Right lobe of liver (tissue), 4 donors: ENCODE measurements at regions not wholly inside any gene's neighbourhood (a gene's known extent, or its start where the extent isn't known, plus 50 kb on each side); places are given as distances from the start of the nearest gene placed in this dataset.

Experiments used
- CTCF ChIP-seq, 4 donors: fragments of 200-600 bp in 3 of 4; fragments of 450-650 bp in 1 of 4; IDR thresholded peaks; one replicate each; pipeline versions ENCODE4 v1.5.1 to v1.8.0; 2016 to 2022; ENCODE audit warnings: antibody characterized with exemption in 4 of 4, mild to moderate bottlenecking in 2 of 4
- POLR2A ChIP-seq: fragments of 450-650 bp; IDR thresholded peaks from one replicate; pipeline ENCODE4 v1.6.1; 2017; ENCODE audit warnings: antibody characterized with exemption, mild to moderate bottlenecking
- donor health status: DM: no; HTN: no; CAD: no.
- donor health status: DM: no; HTN: no; CAD: no.
- donor health status: DM: no; HTN: yes; CAD: no.

- TF ChIP-seq CTCF (IDR thresholded peaks at IDR 0.05) = no peak
- no peak for TF ChIP-seq POLR2A
Observed at GRCh38 chr5:74497706-74498105, 142.8 kb downstream of the ENC1 start.
